Hypothalamus (tissue), 51 donors: ENCODE measurements at regions not wholly inside any gene's neighbourhood (a gene's known extent, or its start where the extent isn't known, plus 50 kb on each side); places are given as distances from the start of the nearest gene placed in this dataset.

ENCODE experiments used
- DNase-seq, 51 donors: peaks; one replicate each; lab custom pipeline; 2025; lab: John Stamatoyannopoulos, UW

DNA sequence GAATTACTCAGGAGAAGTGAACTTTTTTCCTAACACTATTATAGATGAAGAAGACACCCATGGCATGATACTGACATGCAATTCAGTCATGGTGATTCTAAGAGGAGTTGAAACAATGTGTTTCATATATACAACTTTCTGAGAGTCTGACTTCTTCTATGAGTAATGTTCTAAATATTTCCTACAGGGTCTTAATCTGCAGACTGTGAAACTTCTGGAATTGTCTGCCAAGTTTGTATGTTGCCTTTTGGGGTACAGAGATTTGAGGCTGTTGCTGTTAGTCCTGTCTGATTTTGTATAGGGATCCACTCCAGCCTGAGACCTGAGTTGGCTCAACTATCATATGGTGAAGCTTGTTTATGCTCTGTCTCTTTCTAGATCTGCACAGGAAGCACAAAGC lies 160.6 kb upstream of the GATB start:
- DNase-seq, result no peak

DNA sequence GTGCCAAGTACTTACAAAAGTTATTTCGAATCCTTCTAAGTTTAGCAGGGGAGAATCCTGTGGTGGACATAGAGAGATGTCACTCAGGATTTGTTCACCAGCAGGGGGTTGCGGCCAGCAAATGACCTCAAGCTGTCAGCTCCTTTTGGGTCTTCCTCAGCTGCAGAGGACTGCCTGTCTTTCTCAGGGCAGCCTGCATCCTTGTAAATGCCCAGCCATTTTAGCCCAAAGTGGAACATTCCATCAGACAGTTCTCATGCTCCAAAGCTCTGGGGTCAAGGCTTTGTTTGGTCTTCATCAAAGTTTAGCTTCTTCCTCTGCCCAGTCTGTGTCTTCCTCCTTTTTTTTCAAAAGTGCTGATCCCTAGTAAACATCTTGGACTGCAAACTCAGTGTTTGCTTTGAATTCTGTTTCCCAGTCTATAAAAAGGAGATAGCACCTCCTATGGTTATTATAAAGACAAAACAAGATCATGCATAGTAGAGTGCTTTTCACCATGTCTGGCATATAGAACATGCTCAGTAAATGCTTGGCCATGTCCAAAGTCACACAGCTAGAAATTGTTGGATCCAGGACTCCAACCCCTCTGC lies 156.4 kb upstream of the GATB start:
- DNase-seq, result no peak

DNA sequence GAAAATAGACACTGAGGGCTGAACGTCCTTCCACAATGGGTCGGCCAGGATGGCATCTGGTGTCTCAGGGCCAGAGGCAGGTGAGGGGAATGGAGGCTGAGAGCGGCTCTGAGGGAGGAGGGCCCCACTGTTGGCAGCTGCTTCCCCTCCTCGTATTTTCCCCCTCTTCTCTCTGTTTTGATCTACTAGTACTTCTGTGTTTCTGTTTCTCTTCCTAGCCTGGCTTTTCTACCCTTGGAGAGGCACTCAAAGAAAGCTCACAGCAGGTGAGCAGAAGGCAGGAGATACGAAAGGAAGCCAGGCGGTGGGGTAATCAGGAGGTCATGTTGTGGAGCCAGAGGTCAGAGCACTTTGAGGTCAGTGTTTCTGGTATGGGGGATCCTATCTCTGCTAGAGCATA lies 151.8 kb upstream of the GATB start:
- DNase-seq, result no peak

DNA sequence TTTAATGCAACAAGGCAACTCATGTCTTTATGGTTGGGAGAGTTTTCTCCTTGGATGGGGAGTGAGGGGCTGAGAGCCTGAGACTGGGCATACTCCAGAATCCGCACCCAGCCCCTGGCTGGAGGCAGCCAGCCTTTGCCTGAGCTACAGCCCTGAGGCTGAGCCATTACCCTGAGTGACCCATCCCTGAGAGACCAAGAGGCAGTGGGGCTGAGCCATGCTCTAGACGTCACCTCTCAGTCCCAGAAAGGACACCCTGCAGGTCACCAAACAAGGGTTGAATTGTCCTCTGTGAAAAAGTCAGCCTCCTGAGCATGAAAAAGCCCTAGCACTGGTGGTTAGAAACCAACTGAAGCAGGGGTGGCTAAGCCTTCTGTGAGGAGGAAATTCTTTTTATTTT lies 151.2 kb upstream of the GATB start:
- DNase-seq, result no peak

DNA sequence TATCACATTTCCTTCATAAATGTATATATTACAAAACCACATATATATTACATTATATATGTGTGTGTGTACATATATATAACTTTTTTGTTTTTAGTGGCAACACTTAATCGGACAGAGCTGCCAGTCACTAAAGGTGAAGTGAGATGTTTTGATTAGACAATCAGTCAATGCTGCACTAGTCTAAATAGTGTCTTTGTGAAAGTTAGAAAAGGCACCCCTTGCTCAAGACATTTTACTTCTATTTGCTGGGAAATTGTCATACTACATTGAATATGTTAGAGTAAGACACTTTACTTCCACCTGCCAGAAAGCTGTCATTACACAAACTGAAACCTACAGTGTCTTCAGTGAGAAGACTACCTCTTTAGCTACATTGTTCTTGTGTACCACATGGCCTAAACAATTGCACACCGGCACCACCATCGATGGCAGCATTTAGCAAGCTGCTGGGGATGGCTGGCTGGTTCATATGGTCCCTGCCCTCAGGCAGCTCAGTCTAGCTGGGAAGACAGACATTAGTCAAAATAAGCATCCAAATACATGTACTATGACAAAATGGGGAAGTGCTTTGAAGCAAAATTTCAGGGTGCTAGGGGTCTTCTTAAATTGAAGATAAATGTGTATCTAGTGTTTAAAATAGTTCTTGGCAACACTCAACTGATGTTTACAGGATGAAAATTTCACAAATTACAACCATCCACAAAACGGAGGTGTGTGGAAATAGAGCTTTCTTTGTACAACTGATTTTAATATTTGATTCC lies 148.1 kb upstream of the GATB start:
- DNase-seq, result no peak

DNA sequence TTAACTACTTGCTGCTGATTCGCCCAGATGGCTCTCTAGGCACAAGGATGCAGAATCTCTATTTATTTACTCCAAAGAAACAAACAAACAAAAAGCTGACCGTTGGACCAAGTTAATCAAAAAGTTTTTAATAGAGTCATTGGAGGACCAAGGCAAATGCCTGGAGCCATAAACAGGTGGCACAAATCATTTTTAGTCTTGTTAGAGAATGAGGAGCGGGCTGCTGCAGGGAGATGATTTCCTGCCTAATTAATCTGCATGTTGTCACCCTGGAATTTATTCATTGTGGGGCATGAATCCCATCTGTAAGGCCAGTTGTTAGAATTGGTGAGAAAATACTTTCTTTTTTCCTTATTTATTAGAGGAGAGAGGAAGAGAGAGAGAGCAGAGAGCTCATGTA lies 147.4 kb upstream of the GATB start:
- DNase-seq, result no peak

DNA sequence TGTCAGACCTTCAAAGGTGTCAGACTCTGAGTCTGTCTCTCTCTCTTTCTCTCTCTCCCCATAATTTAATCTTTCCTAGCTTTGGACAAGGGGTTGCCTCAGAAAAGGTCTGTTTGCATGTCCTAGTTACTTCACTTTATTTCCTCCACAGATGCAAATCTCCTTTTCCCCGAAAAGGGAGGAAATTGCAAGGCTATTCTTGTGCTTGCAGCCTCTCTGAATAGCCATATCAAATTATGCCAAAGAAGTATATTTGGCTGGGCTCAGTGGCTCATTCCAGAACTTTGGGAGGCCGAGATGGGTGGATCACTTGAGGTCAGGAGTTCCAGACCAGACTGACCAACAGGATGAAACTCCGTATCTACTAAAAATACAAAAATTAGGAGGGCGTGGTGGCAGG lies 145.6 kb upstream of the GATB start:
- no peak for DNase-seq

DNA sequence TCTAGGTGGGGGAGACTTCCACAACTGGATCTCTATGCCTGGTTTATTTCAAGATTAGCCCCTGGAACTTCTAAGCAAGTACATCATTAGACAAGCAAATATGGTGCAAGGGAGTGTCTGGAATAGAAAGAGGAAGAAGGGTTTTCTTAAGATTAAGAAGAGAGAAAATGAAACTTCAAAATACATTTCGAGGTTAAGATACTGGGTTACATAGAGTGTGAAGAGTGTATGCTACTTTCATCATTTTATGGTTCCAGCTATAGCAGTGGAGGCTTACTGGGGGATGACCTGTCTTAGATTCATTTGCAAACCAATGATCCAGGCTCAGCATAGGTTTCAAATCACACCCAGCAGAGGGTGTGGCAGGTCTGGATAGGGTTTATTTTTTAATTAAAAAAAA lies 144.4 kb upstream of the GATB start:
- DNase-seq, result no peak

DNA sequence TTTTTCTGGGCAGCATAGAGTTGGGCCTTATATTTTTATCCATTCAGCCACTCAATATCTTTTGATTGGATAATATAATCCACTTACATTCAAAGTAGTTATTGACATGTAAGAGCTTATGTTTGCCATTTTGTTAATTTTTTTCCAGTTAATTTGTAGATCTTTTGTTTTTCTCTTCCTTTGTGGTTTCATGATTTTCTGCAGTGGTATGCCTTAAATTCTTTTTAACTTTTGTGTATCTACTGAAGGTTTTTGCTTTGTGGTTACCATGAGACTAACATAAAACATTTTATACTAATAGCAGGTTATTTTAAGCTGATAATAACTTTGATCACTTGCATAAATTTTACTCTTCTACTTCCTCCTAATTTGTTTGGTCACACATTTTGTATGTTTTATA lies 140.8 kb upstream of the GATB start:
- DNase-seq, result no peak

DNA sequence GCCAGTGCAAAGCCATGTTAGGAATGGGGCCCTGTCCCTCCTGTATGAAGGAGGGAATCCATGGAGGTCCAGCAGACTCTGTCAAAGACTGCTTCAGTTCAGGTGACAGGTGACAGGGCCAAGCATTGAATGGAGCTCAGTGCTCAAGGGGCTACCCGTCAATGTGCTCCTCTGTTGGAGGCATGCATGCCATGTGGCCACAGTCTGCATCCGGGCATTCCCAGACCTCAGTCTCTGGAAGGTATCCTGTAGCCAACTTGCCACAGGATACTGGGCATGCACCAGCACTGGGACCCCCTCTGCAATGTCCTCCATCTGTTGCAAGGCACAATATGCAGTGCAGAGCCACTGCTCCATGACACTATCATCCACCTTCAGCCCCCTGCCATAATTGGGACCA lies 136.1 kb upstream of the GATB start:
- no peak for DNase-seq

DNA sequence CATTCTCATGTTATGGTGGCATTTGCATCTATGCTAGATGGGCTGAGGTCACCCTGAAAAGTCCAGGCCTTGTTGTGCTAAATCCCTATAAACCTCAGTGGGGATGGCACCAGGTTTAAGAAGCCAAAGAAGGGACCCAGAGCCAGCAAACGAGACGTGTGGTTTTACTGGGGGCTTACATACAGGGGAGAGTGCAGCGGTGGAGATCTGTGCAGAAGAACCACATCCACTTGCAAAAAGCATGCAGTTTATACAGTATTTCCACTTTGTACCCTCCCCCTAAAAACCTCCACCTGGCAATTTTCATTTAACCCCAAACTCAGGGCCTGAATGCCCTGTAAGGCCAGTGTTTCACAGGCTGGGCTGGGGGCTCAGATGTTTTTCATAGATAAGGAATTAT lies 134.9 kb upstream of the GATB start:
- DNase-seq, result no peak

DNA sequence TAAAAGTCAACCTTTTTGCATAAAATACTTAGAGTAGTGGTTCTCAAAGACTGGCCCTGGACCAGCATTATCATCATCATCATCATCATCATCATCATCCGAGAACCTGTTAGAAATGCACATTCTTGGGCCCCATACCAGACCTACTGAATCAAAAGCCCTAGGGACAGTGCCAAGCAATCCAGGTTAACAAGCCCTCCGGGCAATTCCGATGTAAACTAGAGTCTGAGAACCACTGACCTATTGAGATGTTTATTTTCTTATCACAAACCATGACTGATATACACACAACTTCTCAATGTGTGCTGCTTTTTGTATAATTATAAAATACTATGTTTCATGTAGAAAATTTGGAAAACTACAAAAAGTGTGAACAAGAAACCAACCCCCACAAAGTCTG lies 133.4 kb upstream of the GATB start:
- DNase-seq, result no peak

DNA sequence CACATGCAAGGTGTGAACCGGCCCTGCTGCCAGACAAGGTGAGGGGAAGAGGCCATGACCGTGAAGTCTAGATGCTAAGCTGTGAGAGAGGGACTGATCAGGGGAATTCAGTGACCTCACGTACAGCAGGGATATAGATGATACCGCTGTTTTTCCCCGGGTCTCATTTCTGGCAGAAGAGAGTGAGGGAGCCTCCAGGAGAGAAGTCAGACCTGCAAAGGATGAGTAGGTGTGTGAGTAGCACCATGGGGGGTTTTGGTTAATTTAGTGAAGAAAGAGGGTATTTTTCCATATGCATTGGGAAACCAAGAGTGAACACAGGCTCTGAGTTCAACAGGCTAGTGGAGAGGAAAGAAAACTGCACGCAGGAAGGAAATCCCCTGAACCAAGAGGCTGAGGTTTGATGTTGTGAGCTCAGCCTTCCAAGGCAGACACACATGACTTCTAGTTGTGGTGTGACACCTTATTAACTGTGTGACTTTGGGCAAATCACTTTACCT lies 127.6 kb upstream of the GATB start:
- no peak for DNase-seq

DNA sequence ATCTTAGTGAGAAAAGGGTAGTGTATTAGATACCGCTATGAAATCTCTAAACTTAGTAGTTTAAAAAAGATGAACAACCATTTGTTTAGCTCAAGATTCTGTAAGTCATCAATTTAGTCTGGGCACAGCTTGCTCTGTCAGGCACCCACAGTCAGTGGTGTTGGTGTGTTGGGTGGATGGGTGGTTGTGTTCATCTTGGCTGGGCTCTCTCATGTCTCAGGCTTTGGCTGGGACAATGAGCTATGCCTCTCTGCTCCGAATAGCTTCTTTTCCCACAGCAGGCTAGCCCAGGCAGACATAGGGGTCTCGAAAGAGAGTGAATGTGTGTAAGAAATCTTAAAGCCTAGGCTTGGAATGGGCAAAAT lies 127.0 kb upstream of the GATB start:
- DNase-seq, result peak in 1 of 51 donors; percentile 32

DNA sequence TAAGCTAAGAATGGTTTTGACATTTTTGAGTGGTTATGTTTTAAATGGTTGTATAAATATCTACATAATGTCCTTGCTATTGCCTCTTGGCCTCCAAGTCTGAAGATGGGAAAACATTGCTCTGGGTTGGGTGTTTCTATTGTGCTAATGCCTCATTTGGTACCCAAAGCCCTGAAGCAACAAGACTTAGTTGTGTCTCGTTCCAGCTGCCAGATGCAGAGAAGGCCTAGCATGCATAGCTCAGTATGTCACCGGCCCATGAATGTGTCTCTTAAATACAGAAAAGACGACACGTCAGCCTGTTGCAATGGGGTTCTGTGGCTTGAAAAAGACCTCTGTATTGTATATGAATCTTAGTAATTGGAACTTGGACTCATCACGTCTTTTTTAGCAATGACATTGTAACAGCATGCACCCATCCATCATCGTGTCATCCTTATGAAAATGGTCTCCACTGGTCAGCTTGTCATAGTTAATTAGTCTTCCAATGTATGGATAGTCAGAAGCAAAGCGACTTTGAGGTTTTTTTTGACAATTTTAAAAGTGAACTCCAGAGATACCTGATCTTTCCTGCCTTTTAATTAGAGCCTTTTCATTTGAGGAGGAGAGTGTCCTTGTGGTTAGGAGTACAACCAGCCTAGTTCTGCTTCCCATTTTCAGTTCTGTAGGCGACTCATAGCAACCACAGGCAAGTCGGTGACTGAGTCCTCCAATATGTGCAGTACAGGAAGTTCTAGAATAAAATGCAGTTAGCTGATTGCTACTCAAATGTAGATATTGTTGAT lies 126.4 kb upstream of the GATB start:
- peak in 2 of 51 donors; percentile 1 to 17 for DNase-seq

DNA sequence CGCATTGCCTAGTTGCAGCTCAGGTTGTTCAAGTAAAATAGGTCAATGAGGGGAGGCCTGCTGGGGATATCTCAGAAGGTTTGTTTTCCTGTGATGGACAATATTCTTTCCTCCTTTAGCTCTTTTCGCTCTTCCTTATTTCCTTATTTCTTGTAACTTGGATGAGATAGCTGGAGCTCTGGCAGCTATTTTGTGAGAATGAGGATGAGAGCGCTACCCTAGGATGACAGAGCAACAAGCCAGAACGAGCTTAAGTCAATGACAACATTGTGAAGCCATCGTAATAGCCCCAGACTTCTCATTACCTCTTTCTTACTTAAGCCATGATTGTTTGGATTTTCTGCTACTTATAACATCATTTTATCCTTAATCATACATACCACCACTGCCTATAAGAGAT lies 124.3 kb upstream of the GATB start:
- DNase-seq, result no peak

DNA sequence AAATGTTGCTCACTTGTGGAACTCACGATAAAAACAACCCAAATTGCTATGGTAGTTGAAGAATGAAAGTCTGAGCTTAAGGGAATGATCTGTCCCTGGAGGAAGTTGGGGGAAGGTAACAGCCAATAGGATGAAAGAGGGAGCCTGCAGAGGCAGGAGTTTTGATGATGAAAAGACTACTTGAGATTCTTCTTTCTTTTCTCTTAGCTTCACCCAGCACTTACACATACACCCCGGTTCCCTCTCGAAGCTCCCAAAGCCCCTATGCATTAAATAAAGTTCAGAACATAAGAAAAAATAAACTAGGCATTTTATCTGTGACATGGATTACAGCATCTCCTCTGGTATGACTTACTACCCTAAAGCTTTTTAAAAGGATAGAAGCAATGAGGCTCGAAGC lies 122.9 kb upstream of the GATB start:
- no peak for DNase-seq

DNA sequence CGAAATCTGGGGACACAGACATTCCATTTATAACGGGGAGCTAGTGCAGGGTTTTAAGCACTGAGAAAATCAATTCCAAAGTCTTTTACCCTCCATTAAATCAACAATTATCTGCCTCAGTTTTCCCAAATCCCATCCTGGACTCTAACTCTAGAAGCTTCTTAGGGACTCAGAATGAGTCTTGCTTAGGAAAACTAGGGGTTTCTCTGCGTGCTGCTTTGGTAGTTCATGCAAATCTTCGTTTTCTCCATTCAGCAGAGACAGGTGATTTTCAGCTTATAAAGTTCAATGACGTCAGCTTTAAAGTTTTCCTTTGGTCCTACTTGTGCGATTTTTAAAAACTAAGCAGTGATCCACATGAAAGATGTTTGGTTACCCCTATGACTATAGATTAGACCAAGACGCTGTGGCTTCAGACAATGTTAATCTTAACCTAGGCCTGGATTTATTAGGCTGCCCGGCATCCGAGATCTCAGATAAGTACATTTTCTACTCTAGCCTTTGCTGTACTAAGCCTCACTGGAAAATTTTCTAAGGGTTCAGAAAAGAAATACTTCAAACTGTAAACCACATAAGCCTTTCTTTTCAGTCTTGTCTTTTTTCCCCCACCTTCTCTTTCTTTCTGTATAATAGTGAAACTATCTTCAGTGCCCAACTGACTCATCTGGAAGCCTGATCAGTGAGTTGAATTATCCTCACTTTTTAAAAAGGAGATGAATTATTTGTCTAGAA lies 121.4 kb upstream of the GATB start:
- no peak for DNase-seq

DNA sequence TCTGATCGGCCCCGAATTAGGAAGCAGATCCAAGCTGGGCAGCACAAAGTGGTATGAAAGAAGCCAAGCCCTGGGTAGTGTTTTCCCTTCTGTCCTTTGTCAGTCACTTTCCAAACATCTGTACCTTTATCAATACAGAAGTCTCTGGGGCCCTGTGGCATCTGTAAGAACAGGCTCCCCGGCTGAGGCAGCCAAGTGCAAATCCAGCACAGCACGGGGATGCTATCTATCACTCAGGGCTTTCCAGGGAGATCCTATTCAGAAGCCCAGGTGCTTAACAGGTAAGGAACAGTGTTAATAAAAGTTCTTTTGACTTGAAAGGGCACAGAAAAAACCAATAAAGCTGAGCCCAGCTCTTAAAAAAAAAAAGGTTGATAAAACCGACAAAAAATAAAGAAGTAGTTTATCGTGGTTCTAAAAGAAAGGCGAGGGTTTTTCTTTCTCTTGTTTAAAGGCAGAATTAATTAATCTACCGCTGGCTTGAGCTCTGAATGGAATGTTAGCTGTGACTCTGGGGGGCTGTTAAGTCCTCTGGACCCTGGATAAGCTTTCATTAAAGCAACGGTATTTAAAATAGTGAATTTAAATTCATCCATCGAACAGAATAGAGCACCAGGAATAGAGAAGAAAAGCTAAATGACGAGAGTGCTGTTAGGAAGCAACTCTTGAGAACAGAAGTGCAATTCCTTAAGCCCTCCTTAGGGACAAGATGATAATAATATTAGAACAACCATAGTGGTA lies 119.1 kb upstream of the GATB start:
- DNase-seq, result no peak

DNA sequence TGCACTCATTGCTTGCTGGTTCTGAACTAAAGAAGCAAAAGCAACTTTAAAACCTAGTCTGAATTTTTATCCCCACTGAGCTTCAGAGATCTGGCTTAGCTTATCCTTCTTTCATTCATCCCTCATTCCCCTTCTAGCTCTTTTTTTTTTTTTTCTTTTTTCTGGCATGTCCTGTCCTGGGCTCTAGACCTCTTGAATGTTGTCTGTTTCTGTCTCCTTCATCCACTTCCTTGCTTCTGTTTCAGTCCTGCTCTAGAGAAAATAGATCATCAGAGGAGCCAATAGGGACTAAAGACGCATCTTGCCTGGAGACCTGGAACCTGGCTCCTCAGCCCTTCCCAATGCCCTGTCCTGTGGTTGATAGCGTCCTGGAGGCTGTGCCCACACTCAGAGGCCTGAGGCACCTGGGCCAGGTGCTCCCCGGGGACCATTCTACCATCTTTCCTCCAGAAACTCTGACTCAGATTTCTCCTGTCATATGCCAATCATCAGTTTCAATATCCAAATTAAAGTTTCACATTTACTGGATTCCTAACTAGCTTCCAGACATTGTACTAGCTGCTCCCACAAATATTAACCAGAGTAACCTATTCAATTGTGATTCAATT lies 115.7 kb upstream of the GATB start:
- DNase-seq, result no peak
